ENCODE measurements at regions not wholly inside any gene's neighbourhood (a gene's known extent, or its start where the extent isn't known, plus 50 kb on each side); places are given as distances from the start of the nearest gene placed in this dataset.

- no peak overlapping the region for H3K27ac ChIP-seq
- no peak overlapping the region for H3K4me3 ChIP-seq
- FAIRE-seq (no peak), ATAC-seq (no peak), DNase-seq (ENCODE audit: low read depth in 1 of 2, low spot score in 1 of 2) (no peak)
- no peaks in the 10 kb centered on the region for H3K4me1 ChIP-seq
- H3K9me3 ChIP-seq: no peaks in the 10 kb centered on the region
- H3K4me2 ChIP-seq: no peak overlapping the region
- ChIA-PET POLR2A (no interaction called here), CTCF (no interaction called here)
- 3% methylated on average over 9 of the region's 9 CpGs for whole genome bisulfite sequencing (ENCODE audit: missing lambda C conversion rate)
- TF ChIP-seq ZC3H11A (IDR thresholded peaks at IDR 0.05): no peak
- no peak for TF ChIP-seq CTCF (IDR thresholded peaks at IDR 0.05)
- TF ChIP-seq TP53 (CRISPR knock-in tag; IDR thresholded peaks at IDR 0.05): no peak
- no peak for TF ChIP-seq FOSL2 (IDR thresholded peaks at IDR 0.05)
- no peak for TF ChIP-seq FOSL2 (CRISPR knock-in tag; IDR thresholded peaks at IDR 0.05)
- no peak for TF ChIP-seq PHF8 (IDR thresholded peaks at IDR 0.05; ENCODE audit: borderline replicate concordance, low read depth)
- no peak for TF ChIP-seq USF2 (IDR thresholded peaks at IDR 0.05)
- no peak for TF ChIP-seq HES2 (IDR thresholded peaks at IDR 0.05)
- no peak for TF ChIP-seq CHD2 (IDR thresholded peaks at IDR 0.05; ENCODE audit: low read length, partially characterized antibody)
Observed at GRCh38 chr5:3382782-3383181, 212.8 kb upstream of the IRX1 start.

- ATAC-seq: no peak
- Histone ChIP-seq H3K9me3 (no peaks in the 10 kb centered on the region), H3K4me3 (no peak overlapping the region), H3K4me1 (no peaks in the 10 kb centered on the region), H3K4me2 (no peak overlapping the region), H3K27ac (no peak overlapping the region)
- no peak for FAIRE-seq
- ChIA-PET POLR2A (no interaction called here), CTCF (interaction anchor here (0.6 kb wide), 1 partner anchor 10 kb away, joined by 3 read pairs; no protein-coding TSS in a partner anchor)
- no peak for TF ChIP-seq HDAC2 (IDR thresholded peaks at IDR 0.05)
- no peak for TF ChIP-seq TFCP2L1 (CRISPR knock-in tag; IDR thresholded peaks at IDR 0.05)
- no peak for TF ChIP-seq MAZ (IDR thresholded peaks at IDR 0.05; ENCODE audit: borderline replicate concordance, low read depth, low read length)
- no peak for TF ChIP-seq RARB (CRISPR knock-in tag; IDR thresholded peaks at IDR 0.05)
- DNase-seq (ENCODE audit: low read depth in 1 of 2, low spot score in 1 of 2): no peak
- 23% methylated on average over 10 of the region's 10 CpGs for WGBS (ENCODE audit: missing lambda C conversion rate)
Observed at GRCh38 chr5:3382151-3382550, 213.5 kb upstream of the IRX1 start.

- Histone ChIP-seq H3K27ac (no peak overlapping the region), H3K4me2 (no peak overlapping the region), H3K4me1 (no peaks in the 10 kb centered on the region), H3K9me3 (no peaks in the 10 kb centered on the region), H3K4me3 (no peak overlapping the region)
- ChIA-PET POLR2A (no interaction called here), CTCF (no interaction called here)
- DNase-seq (ENCODE audit: low read depth in 1 of 2, low spot score in 1 of 2): no peak
- whole genome bisulfite sequencing (ENCODE audit: missing lambda C conversion rate): 5% methylated on average over 13 of the region's 15 CpGs
- no peak for FAIRE-seq
- no peak for TF ChIP-seq ATOH8 (CRISPR knock-in tag; IDR thresholded peaks at IDR 0.05; ENCODE audit: low read depth)
- no peak for TF ChIP-seq CBX8 (IDR thresholded peaks at IDR 0.05)
- no peak for TF ChIP-seq BCL3 (IDR thresholded peaks at IDR 0.05)
- TF ChIP-seq POLR2A (IDR thresholded peaks at IDR 0.05; ENCODE audit: low read length): no peak
- no peak for TF ChIP-seq USF2 (IDR thresholded peaks at IDR 0.05)
- no peak for TF ChIP-seq EHMT2 (IDR thresholded peaks at IDR 0.05; ENCODE audit: low read depth)
- no peak for TF ChIP-seq HOXB5 (CRISPR knock-in tag; IDR thresholded peaks at IDR 0.05)
- TF ChIP-seq TFCP2L1 (CRISPR knock-in tag; IDR thresholded peaks at IDR 0.05): no peak
- TF ChIP-seq RNF2 (IDR thresholded peaks at IDR 0.05; ENCODE audit: borderline replicate concordance, low read depth): no peak
- TF ChIP-seq HOXB13 (CRISPR knock-in tag; IDR thresholded peaks at IDR 0.05; ENCODE audit: low read depth): no peak
- TF ChIP-seq GATA3 (IDR thresholded peaks at IDR 0.05; ENCODE audit: borderline replicate concordance): no peak
- ATAC-seq: no peak
Observed at GRCh38 chr5:3381206-3381825, 214.3 kb upstream of the IRX1 start.

Data from A549 (cell line).